ENCODE measurements at regions not wholly inside any gene's neighbourhood (a gene's known extent, or its start where the extent isn't known, plus 50 kb on each side); places are given as distances from the start of the nearest gene placed in this dataset.

GRCh38 chr5:138631096-138631928 lies 56.1 kb upstream of the HSPA9 start:
- no peak for TF ChIP-seq YY1 (IDR thresholded peaks at IDR 0.05; ENCODE audit: insufficient read depth, insufficient read length)
- no peak for TF ChIP-seq ZNF274 (IDR thresholded peaks at IDR 0.05; ENCODE audit: low read depth, low read length)

Data from NT2/D1 (cell line).